Subcutaneous abdominal adipose tissue (tissue), 5 donors: ENCODE measurements at regions not wholly inside any gene's neighbourhood (a gene's known extent, or its start where the extent isn't known, plus 50 kb on each side); places are given as distances from the start of the nearest gene placed in this dataset.
"Not testable (repeated sequence)": the region's sequence is repeated elsewhere in the genome, so short reads cannot be mapped to it uniquely, and the experiment has no call there.

Source experiments
- H3K27ac ChIP-seq: one replicate; pipeline ENCODE4 v1.7.0; 2013; ENCODE audit warnings: low read depth, mild to moderate bottlenecking, inconsistent platforms, low read length, moderate library complexity
- H3K27me3 ChIP-seq, 5 donors: one replicate each; pipeline ENCODE4 v1.7.0; 2013; ENCODE audit warnings: low read length in 5 of 5, inconsistent platforms in 1 of 5; ENCODE audit not compliant: control insufficient read depth in 5 of 5, insufficient read depth in 4 of 5
- H3K36me3 ChIP-seq, 5 donors: one replicate each; pipeline ENCODE4 v1.7.0; 2013; ENCODE audit warnings: low read length in 5 of 5; ENCODE audit not compliant: control insufficient read depth in 5 of 5, insufficient read depth in 5 of 5
- H3K4me1 ChIP-seq, 5 donors: one replicate each; pipeline ENCODE4 v1.7.0; 2013; ENCODE audit warnings: low read length in 5 of 5, mild to moderate bottlenecking in 3 of 5, moderate library complexity in 1 of 5; ENCODE audit not compliant: control insufficient read depth in 5 of 5, insufficient read depth in 5 of 5
- H3K4me3 ChIP-seq, 5 donors: one replicate each; pipeline ENCODE4 v1.7.0; 2013; ENCODE audit warnings: low read length in 5 of 5, low read depth in 1 of 5
- H3K9ac ChIP-seq, 5 donors: one replicate each; pipeline ENCODE4 v1.7.0; 2013; ENCODE audit warnings: low read length in 5 of 5, mild to moderate bottlenecking in 4 of 5, moderate library complexity in 3 of 5
- H3K9me3 ChIP-seq, 5 donors: one replicate each; pipeline ENCODE4 v1.7.0; 2013; ENCODE audit warnings: low read length in 5 of 5; ENCODE audit not compliant: control insufficient read depth in 5 of 5
- donor health status: healthy.
- donor health status: healthy.
- donor health status: healthy.
- donor health status: healthy.
- donor health status: healthy.

DNA sequence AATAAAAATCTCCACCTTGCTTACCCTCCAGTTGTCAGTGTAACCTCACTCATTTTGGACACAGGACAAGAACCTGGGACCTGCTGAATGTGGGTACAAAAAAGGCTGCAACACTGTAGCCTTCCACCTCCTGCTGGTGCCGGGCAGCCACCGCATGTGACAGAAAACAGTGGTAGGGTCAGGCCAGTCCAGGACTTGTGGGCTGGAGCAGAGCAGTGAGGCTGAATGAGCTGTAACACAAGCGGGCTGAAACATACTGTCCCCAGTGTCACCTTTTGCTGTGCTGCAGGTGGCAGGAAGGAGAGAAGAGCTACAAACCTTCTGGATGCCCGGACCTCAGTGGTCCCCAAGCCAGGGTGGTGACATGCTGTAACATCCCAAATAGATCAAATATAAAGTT is 465.4 kb upstream of the FOXG1 start:
- Histone ChIP-seq H3K4me3 (no peak overlapping the region), H3K4me1 (no peaks in the 10 kb centered on the region), H3K27me3 (no peaks in the 10 kb centered on the region), H3K27ac (no peak overlapping the region), H3K9ac (no peak overlapping the region), H3K9me3 (peaks cover 0 to 6% (median 0%) of the 10 kb centered on the region in 5 donors), H3K36me3 (no peaks in the 10 kb centered on the region)

DNA sequence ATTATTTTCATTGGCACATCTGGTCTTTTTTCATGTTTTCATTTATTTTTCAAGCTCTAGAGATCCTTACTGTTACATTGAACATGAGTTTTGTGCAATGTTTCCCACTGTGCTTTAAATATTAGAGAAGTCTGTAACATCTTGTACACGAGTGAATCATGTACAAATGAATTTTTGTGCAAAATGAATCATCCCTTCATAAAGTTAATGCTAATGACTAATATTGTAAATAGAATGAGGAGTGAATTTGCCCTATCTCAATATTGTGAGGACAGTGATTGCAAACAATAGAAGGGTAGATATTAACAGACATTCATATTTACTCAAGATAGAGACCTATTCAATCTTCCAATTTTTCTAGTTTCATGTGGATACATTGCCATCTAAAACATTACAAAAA is 463.3 kb upstream of the FOXG1 start:
- H3K27me3 ChIP-seq = no peaks in the 10 kb centered on the region
- no peak overlapping the region for H3K27ac ChIP-seq
- no peaks in the 10 kb centered on the region for H3K4me1 ChIP-seq
- H3K9me3 ChIP-seq = peaks cover 0 to 6% (median 0%) of the 10 kb centered on the region in 5 donors
- H3K36me3 ChIP-seq = no peaks in the 10 kb centered on the region
- H3K4me3 ChIP-seq = no peak overlapping the region
- no peak overlapping the region for H3K9ac ChIP-seq

DNA sequence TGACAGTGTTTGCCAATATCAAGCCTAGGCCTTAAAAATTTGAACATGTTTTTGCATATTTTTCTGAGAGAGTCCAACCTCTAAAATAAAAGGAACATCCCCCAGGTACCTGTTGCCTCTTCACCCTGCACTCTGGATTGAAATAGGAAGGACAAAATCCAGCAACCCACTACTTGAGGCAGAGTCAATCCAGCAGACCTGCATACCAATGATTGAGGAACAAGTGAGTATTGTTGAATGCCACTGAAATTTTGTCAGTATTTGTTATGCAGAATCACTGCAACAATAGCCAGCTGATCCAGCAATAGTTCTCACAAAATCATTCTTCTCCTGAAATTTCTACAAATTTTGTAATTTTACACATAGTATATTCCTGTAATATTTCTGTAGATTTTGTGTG is 460.6 kb upstream of the FOXG1 start:
- Histone ChIP-seq H3K27me3 (no peaks in the 10 kb centered on the region), H3K36me3 (no peaks in the 10 kb centered on the region), H3K4me1 (no peaks in the 10 kb centered on the region), H3K4me3 (no peak overlapping the region), H3K9ac (no peak overlapping the region), H3K27ac (no peak overlapping the region), H3K9me3 (peaks cover 0 to 4% (median 0%) of the 10 kb centered on the region in 5 donors)

DNA sequence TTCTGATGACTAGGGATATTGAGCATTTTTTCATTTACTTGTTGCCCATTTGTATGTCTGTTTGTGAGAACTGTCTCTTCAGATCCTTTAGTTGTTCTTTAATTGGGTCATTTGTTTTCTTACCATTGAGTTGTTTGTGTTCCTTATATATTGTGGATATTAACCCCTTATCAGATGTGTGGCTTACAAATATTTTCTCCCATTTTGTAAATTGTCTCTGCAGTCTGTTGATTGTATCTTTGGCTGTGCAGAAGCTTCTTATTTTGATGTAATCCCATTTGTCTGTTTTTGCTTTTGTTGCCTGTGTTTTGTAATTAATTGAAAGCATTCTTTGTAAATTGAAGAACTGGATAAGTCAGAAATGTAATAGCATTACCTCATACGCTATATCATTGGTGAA is 459.1 kb upstream of the FOXG1 start:
- Histone ChIP-seq H3K27me3 (no peaks in the 10 kb centered on the region), H3K4me3 (no peak overlapping the region), H3K9ac (no peak overlapping the region), H3K27ac (no peak overlapping the region), H3K4me1 (no peaks in the 10 kb centered on the region), H3K36me3 (no peaks in the 10 kb centered on the region), H3K9me3 (no peaks in the 10 kb centered on the region)

DNA sequence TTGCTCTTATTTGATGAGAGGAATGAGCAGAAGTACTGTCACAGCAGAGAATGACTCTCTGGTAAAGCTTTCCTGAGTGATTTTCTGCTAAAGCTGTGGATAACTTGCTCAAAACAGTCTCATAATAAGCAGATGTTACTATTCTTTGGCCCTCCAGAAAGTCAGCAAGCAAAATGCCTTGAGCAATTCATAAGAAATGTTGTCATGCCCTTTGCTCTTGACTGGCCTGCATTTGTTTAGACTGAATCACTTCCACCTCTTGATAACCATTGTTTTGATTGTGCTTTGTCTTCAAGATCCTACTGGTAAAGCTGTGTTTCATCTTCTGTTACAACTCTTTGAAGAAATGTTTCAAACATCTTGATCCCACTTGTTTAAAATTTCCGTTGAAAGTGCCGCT is 457.9 kb upstream of the FOXG1 start:
- Histone ChIP-seq H3K9ac (no peak overlapping the region), H3K4me3 (no peak overlapping the region), H3K9me3 (no peaks in the 10 kb centered on the region), H3K36me3 (no peaks in the 10 kb centered on the region), H3K4me1 (no peaks in the 10 kb centered on the region), H3K27ac (no peak overlapping the region), H3K27me3 (no peaks in the 10 kb centered on the region)

DNA sequence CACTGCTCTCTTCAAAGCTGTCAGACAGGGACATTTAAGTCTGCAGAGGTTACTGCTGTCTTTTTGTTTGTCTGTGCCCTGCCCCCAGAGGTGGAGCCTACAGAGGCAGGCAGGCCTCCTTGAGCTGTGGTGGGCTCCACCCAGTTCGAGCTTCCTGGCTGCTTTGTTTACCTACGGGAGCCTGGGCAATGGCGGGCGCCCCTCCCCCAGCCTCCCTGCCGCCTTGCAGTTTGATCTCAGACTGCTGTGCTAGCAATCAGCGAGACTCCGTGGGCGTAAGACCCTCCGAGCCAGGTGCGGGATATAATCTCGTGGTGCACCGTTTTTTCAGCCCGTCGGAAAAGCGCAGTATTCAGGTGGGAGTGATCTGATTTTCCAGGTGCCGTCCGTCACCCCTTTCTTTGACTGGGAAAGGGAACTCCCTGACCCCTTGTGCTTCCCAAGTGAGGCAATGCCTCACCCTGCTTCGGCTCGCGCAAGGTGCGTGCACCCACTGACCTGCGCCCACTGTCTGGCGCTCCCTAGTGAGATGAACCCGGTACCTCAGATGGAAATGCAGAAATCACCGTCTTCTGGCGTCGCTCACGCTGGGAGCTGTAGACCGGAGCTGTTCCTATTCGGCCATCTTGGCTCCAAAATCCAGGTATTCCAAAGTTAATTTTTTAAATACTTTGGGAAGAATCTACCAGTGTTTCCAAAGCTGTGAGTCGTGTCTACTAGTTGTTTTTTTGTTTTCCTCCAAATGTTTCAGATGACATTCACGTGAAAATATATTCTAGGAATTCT is 448.5 kb upstream of the FOXG1 start:
- not testable (repeated sequence) for H3K4me3 ChIP-seq, H3K27ac ChIP-seq, H3K9me3 ChIP-seq, H3K27me3 ChIP-seq, H3K4me1 ChIP-seq, H3K36me3 ChIP-seq, H3K9ac ChIP-seq

DNA sequence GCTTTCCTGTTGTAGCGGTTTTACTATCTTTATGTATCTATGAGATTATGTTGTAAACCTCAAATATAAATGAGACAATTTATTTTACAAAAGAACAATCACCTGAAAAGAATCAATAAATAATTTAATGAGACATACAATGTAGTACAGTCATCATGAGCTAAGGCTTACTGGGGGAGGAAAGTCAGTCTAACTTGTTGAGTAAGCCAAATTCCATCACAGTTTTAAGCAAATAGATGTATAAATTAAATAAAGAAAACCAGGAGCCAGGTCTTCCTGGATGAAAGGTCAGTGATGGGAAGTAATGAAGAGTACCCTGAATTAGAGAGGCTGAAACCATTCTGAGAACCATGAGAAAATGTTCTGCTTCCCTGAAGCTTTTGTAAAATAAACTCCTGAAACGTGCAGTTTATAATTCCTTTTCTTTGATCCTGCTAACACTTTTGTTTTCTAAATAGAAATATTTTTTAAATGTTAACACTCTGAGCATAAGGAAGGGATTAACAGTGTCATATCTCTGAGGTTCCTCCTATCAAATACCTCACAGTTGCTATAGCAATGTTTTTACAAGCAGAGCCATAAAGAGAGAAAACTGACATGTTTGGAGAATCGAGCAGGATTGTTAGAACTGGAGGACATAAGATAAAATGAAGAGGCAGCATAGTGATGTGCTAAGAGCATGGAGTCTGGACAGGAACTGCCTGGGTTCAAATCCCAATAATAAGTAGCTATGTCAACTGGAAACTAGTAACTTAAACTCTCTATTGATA is 444.9 kb upstream of the FOXG1 start:
- no peaks in the 10 kb centered on the region for H3K36me3 ChIP-seq
- H3K4me1 ChIP-seq = no peaks in the 10 kb centered on the region
- H3K27me3 ChIP-seq = no peaks in the 10 kb centered on the region
- no peaks in the 10 kb centered on the region for H3K9me3 ChIP-seq
- H3K27ac ChIP-seq = no peak overlapping the region
- H3K4me3 ChIP-seq = no peak overlapping the region
- H3K9ac ChIP-seq = no peak overlapping the region

DNA sequence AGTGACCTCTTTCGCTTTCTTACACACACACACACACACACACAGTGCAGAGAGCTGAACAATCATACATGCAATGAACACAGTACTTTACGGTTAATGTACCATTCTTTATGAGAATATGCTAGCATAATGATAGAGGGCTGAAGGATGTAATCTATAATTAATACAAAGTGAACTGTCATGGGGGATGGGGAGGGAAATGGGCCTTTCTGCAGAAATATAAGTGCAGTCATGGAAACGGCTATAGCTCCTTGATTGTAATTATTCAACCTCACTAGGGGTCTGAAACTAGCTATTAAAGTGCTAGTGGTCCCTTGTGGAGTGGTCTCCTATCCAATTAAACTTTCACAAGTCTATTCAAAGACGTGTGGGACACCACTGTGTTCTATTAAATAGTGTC is 443.2 kb upstream of the FOXG1 start:
- Histone ChIP-seq H3K4me1 (no peaks in the 10 kb centered on the region), H3K9me3 (no peaks in the 10 kb centered on the region), H3K4me3 (no peak overlapping the region), H3K36me3 (no peaks in the 10 kb centered on the region), H3K9ac (no peak overlapping the region), H3K27me3 (no peaks in the 10 kb centered on the region), H3K27ac (no peak overlapping the region)

DNA sequence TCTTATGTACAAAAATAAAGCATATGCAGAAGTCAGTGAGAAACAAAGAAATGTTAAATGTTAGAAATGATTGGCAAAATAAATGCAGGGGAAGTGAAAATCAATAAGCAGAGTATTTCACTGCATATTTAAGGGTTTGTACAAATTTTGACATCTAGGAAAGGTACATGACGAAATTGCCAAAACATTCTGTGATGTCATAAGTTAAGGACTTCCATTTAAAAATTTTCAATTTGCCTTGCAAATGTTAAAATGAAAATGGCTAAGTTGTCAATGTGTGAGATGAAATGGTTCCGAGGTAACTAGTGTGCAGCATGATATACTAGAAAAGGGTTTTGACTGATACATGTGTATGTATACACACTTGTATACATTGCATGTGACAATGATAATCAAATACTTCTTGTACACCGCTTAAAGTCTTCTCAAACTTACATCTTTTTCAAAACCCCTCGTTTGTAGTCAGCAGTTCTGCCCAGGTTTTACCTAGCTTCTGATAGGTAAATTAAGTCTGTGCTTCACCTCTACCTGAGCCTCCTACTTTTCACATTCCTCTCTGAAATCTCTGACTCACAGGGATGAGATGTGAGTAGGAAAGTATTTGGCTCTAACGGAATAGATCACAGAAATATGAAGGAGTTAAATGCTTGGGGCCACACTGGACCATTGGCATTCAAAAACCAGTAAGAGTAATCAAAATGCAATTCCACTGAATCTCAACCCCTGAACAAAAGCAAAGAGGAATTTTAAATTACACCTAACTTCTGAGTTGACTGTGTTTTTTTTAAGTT is 442.4 kb upstream of the FOXG1 start:
- Histone ChIP-seq H3K4me3 (no peak overlapping the region), H3K9ac (no peak overlapping the region), H3K4me1 (no peaks in the 10 kb centered on the region), H3K36me3 (no peaks in the 10 kb centered on the region), H3K27ac (no peak overlapping the region), H3K9me3 (no peaks in the 10 kb centered on the region), H3K27me3 (no peaks in the 10 kb centered on the region)

DNA sequence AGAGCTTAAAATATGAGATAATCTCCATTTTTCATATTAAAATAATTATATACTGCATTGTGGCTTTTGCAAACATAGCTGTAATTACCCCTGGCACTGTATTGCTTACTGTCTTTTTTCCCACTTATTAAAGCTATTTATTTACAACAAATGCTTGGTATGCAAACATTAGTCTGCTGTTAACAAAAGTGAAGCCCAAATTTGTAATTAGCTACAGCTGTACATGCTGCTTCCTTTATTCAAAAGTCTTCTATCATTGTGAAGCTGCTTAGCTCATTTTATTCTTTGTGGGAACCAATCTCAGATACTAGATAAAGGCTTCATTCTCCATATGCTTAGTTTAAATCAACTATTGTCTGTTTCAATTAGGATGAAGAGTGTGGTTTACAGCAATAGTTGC is 425.8 kb upstream of the FOXG1 start:
- no peak overlapping the region for H3K9ac ChIP-seq
- H3K9me3 ChIP-seq = no peaks in the 10 kb centered on the region
- H3K36me3 ChIP-seq = no peaks in the 10 kb centered on the region
- H3K27ac ChIP-seq = no peak overlapping the region
- H3K4me3 ChIP-seq = no peak overlapping the region
- H3K4me1 ChIP-seq = no peaks in the 10 kb centered on the region
- H3K27me3 ChIP-seq = no peaks in the 10 kb centered on the region
